Fibroblast of lung (primary cell): ENCODE measurements at regions not wholly inside any gene's neighbourhood (a gene's known extent, or its start where the extent isn't known, plus 50 kb on each side); places are given as distances from the start of the nearest gene placed in this dataset.

ENCODE experiments used
- DNase-seq, 2 donors: peaks; one replicate each; pipeline versions ENCODE4 v3.0.0 to v3.0.0-alpha.2; 2010; ENCODE audit warnings: low read depth in 2 of 2
- H2AFZ ChIP-seq: 2 replicates; pipeline ENCODE4 v1.5.1; 2012; ENCODE audit warnings: low read length, control low read depth, inconsistent platforms
- H3K27ac ChIP-seq: 2 replicates; pipeline ENCODE4 v1.5.1; 2011; ENCODE audit warnings: low read length, control low read depth; ENCODE audit not compliant: insufficient read depth
- H3K27me3 ChIP-seq: 2 replicates; pipeline ENCODE4 v1.5.1; 2011; ENCODE audit warnings: mild to moderate bottlenecking, low read length; ENCODE audit not compliant: control insufficient read depth, insufficient read depth
- H3K36me3 ChIP-seq: 2 replicates; pipeline ENCODE4 v1.5.1; 2011; ENCODE audit warnings: low read length; ENCODE audit not compliant: control insufficient read depth, insufficient read depth
- H3K4me1 ChIP-seq: 2 replicates; pipeline ENCODE4 v1.5.1; 2011; ENCODE audit warnings: low read length; ENCODE audit not compliant: control insufficient read depth, insufficient read depth; ENCODE audit errors: extremely low read depth
- H3K4me2 ChIP-seq: 2 replicates; pipeline ENCODE4 v1.5.1; 2011; ENCODE audit warnings: low read length, control low read depth; ENCODE audit not compliant: insufficient read depth; ENCODE audit errors: extremely low read depth
- H3K4me3 ChIP-seq, 4 experiments: fragments of 200-600 bp in 1 of 4; sonication (generic) in 1 of 4; replicated peaks in 1 of 4; 2 replicates each; pipeline ENCODE4 v1.5.1; 2011 to 2016; ENCODE audit warnings: low read length in 4 of 4, low read depth in 3 of 4, mild to moderate bottlenecking in 3 of 4, control low read depth in 2 of 4, inconsistent platforms in 1 of 4, mixed read lengths in 1 of 4; ENCODE audit not compliant: insufficient read depth in 1 of 4; ENCODE audit errors: control extremely low read depth in 1 of 4
- H3K79me2 ChIP-seq: 2 replicates; pipeline ENCODE4 v1.5.1; 2012; ENCODE audit warnings: mild to moderate bottlenecking, low read length, inconsistent platforms; ENCODE audit not compliant: control insufficient read depth, insufficient read depth
- H3K9ac ChIP-seq: 2 replicates; pipeline ENCODE4 v1.5.1; 2011; ENCODE audit warnings: mild to moderate bottlenecking, low read length, control low read depth; ENCODE audit not compliant: insufficient read depth
- H3K9me3 ChIP-seq: 2 replicates; pipeline ENCODE4 v1.5.1; 2012; ENCODE audit warnings: low read depth, low read length; ENCODE audit not compliant: control insufficient read depth, insufficient read depth
- H4K20me1 ChIP-seq: 2 replicates; pipeline ENCODE4 v1.5.1; 2011; ENCODE audit warnings: low read length; ENCODE audit not compliant: control insufficient read depth, insufficient read depth; ENCODE audit errors: extremely low read depth
- EZH2 ChIP-seq: IDR thresholded peaks from 2 replicates; pipeline ENCODE4 v1.5.1; 2012; ENCODE audit warnings: low read length, control low read depth, mild to moderate bottlenecking; ENCODE audit errors: missing control alignments
- TF ChIP-seq, protein P1 (sequence below), 2 donors: IDR thresholded peaks in 1 of 2; conservative IDR thresholded peaks in 1 of 2; 1 replicate in 1 of 2; 2 replicates in 1 of 2; pipeline ENCODE4 v1.5.1; 2011 to 2012; ENCODE audit warnings: low read length in 2 of 2, control low read depth in 1 of 2, inconsistent platforms in 1 of 2, low read depth in 1 of 2, mild to moderate bottlenecking in 1 of 2

DNA sequence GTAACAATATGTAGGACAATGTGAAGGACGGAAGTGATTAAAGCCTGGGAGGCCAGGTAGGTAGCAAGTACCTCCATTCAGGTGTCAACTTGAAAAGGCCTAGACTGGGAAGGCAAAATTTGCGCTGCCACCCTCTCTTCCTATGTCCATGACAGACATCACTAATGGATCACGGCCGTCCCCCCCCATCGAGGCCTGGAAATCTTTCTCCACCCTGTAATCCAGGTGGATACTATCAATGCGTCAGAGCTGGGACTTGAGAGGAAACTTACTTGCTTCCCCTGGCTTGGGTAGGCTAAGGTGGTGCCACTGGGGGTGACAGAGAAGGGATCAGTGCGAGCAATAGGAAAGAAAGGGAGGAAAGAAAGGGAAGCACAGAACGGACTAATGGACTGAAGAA is 156.1 kb downstream of the SALL1 start:
- no peak for DNase-seq
- Histone ChIP-seq H3K4me3 (no peak overlapping the region), H3K4me2 (no peak overlapping the region), H3K27me3 (no peaks in the 10 kb centered on the region), H3K36me3 (no peaks in the 10 kb centered on the region), H2AFZ (no peak overlapping the region), H3K9me3 (no peaks in the 10 kb centered on the region), H3K4me1 (no peaks in the 10 kb centered on the region), H3K79me2 (no peaks in the 10 kb centered on the region), H3K9ac (no peak overlapping the region), H4K20me1 (no peaks in the 10 kb centered on the region), H3K27ac (no peak overlapping the region)
- TF ChIP-seq EZH2: no peak
- TF ChIP-seq, protein P1, sequence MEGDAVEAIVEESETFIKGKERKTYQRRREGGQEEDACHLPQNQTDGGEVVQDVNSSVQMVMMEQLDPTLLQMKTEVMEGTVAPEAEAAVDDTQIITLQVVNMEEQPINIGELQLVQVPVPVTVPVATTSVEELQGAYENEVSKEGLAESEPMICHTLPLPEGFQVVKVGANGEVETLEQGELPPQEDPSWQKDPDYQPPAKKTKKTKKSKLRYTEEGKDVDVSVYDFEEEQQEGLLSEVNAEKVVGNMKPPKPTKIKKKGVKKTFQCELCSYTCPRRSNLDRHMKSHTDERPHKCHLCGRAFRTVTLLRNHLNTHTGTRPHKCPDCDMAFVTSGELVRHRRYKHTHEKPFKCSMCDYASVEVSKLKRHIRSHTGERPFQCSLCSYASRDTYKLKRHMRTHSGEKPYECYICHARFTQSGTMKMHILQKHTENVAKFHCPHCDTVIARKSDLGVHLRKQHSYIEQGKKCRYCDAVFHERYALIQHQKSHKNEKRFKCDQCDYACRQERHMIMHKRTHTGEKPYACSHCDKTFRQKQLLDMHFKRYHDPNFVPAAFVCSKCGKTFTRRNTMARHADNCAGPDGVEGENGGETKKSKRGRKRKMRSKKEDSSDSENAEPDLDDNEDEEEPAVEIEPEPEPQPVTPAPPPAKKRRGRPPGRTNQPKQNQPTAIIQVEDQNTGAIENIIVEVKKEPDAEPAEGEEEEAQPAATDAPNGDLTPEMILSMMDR (conservative IDR thresholded peaks at IDR 0.05 in 1 of 2, IDR thresholded peaks at IDR 0.05 in 1 of 2; ENCODE audit: low read depth in 1 of 2, low read length in 2 of 2): no peak

DNA sequence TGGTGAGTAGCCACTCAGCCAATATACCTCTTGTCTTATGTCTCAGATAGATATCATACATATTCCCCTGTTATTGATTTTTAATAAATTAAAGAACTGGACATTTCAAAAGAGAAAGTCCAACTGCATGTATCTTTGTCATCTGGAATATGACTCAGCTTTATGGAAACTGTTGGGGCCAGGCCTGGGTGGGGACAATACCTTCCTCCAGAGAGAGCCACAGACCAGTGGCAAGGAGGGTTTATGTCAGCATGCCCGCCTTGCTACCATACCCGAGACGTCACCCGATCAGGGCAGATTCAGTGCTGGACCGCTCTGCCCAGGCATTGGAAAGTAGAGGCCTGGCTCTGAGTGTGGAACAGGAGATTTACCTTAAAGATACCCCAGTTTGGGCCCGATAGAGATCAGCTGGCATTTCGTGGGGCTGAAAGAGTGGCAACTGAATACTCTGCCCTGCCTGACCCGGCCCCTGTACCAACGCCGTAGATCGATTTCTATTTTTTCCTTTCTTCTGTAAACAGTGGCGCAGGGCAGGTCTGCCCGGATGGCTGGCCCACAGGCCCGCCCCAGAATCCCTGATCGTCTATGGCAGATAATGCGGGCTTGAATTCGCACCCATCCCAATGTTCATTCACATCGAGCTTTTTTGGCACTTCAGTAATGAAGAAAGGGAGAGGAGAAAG is 158.6 kb downstream of the SALL1 start:
- TF ChIP-seq EZH2: no peak
- TF ChIP-seq, protein P1 (conservative IDR thresholded peaks at IDR 0.05 in 1 of 2, IDR thresholded peaks at IDR 0.05 in 1 of 2; ENCODE audit: low read depth in 1 of 2, low read length in 2 of 2): no peak
- H3K36me3 ChIP-seq: no peaks in the 10 kb centered on the region
- no peak overlapping the region for H3K4me2 ChIP-seq
- no peak overlapping the region for H3K9ac ChIP-seq
- H3K27me3 ChIP-seq: no peaks in the 10 kb centered on the region
- no peaks in the 10 kb centered on the region for H3K9me3 ChIP-seq
- no peak overlapping the region for H2AFZ ChIP-seq
- DNase-seq: no peak
- no peaks in the 10 kb centered on the region for H4K20me1 ChIP-seq
- no peaks in the 10 kb centered on the region for H3K4me1 ChIP-seq
- H3K4me3 ChIP-seq: no peak overlapping the region
- H3K79me2 ChIP-seq: no peaks in the 10 kb centered on the region
- H3K27ac ChIP-seq: no peak overlapping the region

GRCh38 chr16:50991436-50991835 is 159.6 kb downstream of the SALL1 start:
- H3K36me3 ChIP-seq: no peaks in the 10 kb centered on the region
- H3K9me3 ChIP-seq: no peaks in the 10 kb centered on the region
- no peak overlapping the region for H2AFZ ChIP-seq
- H4K20me1 ChIP-seq: no peaks in the 10 kb centered on the region
- no peak overlapping the region for H3K27ac ChIP-seq
- H3K4me1 ChIP-seq: no peaks in the 10 kb centered on the region
- no peak overlapping the region for H3K4me3 ChIP-seq
- no peak overlapping the region for H3K9ac ChIP-seq
- H3K27me3 ChIP-seq: no peaks in the 10 kb centered on the region
- TF ChIP-seq, protein P1 (conservative IDR thresholded peaks at IDR 0.05 in 1 of 2, IDR thresholded peaks at IDR 0.05 in 1 of 2; ENCODE audit: low read depth in 1 of 2, low read length in 2 of 2): no peak
- no peak for TF ChIP-seq EZH2
- H3K79me2 ChIP-seq: no peaks in the 10 kb centered on the region
- H3K4me2 ChIP-seq: no peak overlapping the region
- DNase-seq: no peak
